ENCODE measurements at regions not wholly inside any gene's neighbourhood (a gene's known extent, or its start where the extent isn't known, plus 50 kb on each side); places are given as distances from the start of the nearest gene placed in this dataset.

DNA sequence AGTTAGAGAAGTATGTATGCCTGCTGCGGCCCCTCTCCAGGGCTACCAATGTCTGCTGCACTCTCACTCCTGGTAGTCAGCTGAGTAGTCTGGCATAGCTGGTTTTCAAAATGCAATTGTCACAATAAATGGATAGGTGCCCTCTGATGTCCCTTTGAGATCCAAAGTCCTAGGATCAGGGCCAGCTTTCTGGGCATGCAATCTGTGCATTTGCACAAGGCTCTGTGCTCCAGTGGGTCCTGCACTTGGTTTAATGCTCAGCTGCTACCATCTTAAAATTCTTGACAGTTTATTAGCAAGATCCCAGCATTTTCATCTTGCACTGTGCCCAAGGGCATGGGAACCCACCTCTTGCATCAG, 233.8 kb downstream of the LTN1 start:
- Histone ChIP-seq H2AFZ (replicated peaks) (no peak overlapping the region), H3K27me3 (no peaks in the 10 kb centered on the region), H3K79me2 (ENCODE audit: low read depth) (no peaks in the 10 kb centered on the region), H4K20me1 (ENCODE audit: low read depth) (no peaks in the 10 kb centered on the region), H3K4me1 (no peaks in the 10 kb centered on the region), H3K9me3 (ENCODE audit: low read depth) (no peaks in the 10 kb centered on the region), H3K4me3 (no peak overlapping the region), H3K9ac (no peak overlapping the region), H3K36me3 (no peaks in the 10 kb centered on the region), H3K27ac (no peak overlapping the region), H3K4me2 (no peak overlapping the region), H3F3A (ENCODE audit: low read depth) (no peaks in the 10 kb centered on the region)
- no peaks in the 10 kb centered on the region for H3K36me3 Mint-ChIP-seq
- H3K9me3 Mint-ChIP-seq, result peaks cover 2% of the 10 kb centered on the region
- no peak for DNase-seq (ENCODE audit: low spot score)
- no peak overlapping the region for H3K27ac Mint-ChIP-seq
- TF ChIP-seq EZH2 (IDR thresholded peaks at IDR 0.05) (no peak), EZH2phosphoT487 (IDR thresholded peaks at IDR 0.05) (no peak)
- TF ChIP-seq, protein P1, sequence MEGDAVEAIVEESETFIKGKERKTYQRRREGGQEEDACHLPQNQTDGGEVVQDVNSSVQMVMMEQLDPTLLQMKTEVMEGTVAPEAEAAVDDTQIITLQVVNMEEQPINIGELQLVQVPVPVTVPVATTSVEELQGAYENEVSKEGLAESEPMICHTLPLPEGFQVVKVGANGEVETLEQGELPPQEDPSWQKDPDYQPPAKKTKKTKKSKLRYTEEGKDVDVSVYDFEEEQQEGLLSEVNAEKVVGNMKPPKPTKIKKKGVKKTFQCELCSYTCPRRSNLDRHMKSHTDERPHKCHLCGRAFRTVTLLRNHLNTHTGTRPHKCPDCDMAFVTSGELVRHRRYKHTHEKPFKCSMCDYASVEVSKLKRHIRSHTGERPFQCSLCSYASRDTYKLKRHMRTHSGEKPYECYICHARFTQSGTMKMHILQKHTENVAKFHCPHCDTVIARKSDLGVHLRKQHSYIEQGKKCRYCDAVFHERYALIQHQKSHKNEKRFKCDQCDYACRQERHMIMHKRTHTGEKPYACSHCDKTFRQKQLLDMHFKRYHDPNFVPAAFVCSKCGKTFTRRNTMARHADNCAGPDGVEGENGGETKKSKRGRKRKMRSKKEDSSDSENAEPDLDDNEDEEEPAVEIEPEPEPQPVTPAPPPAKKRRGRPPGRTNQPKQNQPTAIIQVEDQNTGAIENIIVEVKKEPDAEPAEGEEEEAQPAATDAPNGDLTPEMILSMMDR (IDR thresholded peaks at IDR 0.05), result no peak
- no peak overlapping the region for H3K4me3 Mint-ChIP-seq
- H3K27me3 Mint-ChIP-seq (ENCODE audit: insufficient read depth, low read depth), result peaks cover 4% of the 10 kb centered on the region
- peaks cover 2% of the 10 kb centered on the region for H3K4me1 Mint-ChIP-seq

DNA sequence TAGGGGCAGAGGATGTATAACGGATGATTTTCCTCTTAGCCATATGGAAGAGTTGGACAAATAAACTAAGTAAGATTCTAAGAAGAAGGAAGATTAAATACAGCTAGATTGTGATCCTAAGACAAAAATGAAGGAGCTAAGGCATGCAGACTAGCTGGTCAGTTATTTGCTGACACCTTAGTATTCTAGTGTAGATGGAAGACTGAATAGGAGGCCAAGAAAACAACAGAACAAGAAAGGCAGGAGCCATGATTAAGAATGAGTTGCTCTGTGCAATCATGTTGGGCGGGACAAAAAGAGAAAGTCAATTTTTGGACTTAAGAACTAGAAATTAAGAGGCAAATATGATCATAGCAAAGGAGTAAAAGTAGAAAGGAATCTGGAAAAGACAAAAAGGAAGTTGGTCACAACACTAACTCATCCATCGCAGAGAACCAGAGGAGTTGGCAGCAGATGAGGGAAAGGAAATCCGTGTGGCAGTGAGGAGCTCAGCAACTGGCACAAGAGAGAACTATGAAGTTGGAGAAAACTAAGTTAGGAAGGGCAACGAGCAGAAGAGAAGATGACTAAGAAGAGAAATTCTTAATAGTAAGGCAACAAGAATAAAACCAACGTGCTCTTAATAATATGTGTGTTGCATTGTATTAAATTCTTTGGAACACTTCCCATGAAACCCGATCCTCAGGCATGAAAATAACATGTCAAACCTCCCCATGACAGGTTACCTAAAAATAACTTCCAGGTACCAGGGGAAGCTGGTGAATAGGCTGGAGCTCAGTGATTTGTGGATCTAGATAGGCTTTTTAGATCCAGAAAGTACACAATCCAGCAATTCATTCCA, 234.4 kb downstream of the LTN1 start:
- Histone ChIP-seq H3K4me2 (no peak overlapping the region), H3K9ac (no peak overlapping the region), H3K4me3 (no peak overlapping the region), H3K9me3 (ENCODE audit: low read depth) (no peaks in the 10 kb centered on the region), H3K4me1 (no peaks in the 10 kb centered on the region), H4K20me1 (ENCODE audit: low read depth) (no peaks in the 10 kb centered on the region), H3K27ac (no peak overlapping the region), H3F3A (ENCODE audit: low read depth) (no peaks in the 10 kb centered on the region), H3K79me2 (ENCODE audit: low read depth) (no peaks in the 10 kb centered on the region), H2AFZ (replicated peaks) (no peak overlapping the region), H3K27me3 (no peaks in the 10 kb centered on the region), H3K36me3 (no peaks in the 10 kb centered on the region)
- Mint-ChIP-seq H3K4me1 (peaks cover 4% of the 10 kb centered on the region), H3K27me3 (ENCODE audit: insufficient read depth, low read depth) (peaks cover 4% of the 10 kb centered on the region), H3K27ac (no peak overlapping the region), H3K36me3 (no peaks in the 10 kb centered on the region), H3K9me3 (peaks cover 3% of the 10 kb centered on the region), H3K4me3 (no peak overlapping the region)
- DNase-seq (ENCODE audit: low spot score), result no peak
- TF ChIP-seq EZH2 (IDR thresholded peaks at IDR 0.05) (no peak), EZH2phosphoT487 (IDR thresholded peaks at IDR 0.05) (no peak)
- TF ChIP-seq, protein P1 (IDR thresholded peaks at IDR 0.05), result no peak

DNA sequence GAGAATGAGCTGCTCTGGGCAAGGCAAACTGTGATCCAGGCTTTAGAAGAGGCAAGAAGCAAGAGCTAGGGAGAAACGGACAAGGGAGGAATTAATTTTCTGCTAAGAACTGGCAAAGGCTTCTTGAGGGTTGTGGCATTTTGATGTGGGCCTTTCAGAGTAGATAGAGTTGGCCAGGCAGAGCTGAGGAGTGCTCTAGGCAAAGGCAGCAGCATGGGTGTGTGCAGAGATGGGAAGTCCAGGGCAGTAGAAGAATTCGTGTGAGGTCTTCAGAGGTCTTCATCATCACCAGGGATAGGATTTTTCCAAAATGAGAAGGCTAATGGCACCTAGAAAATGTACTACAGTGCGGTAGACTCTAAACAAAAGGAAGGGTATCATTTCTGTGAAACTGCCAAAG, 237.8 kb downstream of the LTN1 start:
- H2AFZ ChIP-seq (replicated peaks), result no peak overlapping the region

More for the DNA sequence above, 237.8 kb downstream of the LTN1 start:
- no peak overlapping the region for H3K4me2 ChIP-seq
- H3K4me3 ChIP-seq, result no peak overlapping the region
- Mint-ChIP-seq H3K4me1 (peaks cover 4% of the 10 kb centered on the region), H3K27me3 (ENCODE audit: insufficient read depth, low read depth) (peaks cover 4% of the 10 kb centered on the region), H3K36me3 (no peaks in the 10 kb centered on the region), H3K27ac (no peak overlapping the region), H3K9me3 (peaks cover 3% of the 10 kb centered on the region), H3K4me3 (no peak overlapping the region)
- H3K4me1 ChIP-seq, result no peaks in the 10 kb centered on the region
- no peaks in the 10 kb centered on the region for H3K36me3 ChIP-seq
- H4K20me1 ChIP-seq (ENCODE audit: low read depth), result no peaks in the 10 kb centered on the region
- no peaks in the 10 kb centered on the region for H3F3A ChIP-seq (ENCODE audit: low read depth)
- DNase-seq (ENCODE audit: low spot score), result no peak
- no peaks in the 10 kb centered on the region for H3K79me2 ChIP-seq (ENCODE audit: low read depth)
- no peak overlapping the region for H3K27ac ChIP-seq
- no peak for TF ChIP-seq EZH2 (IDR thresholded peaks at IDR 0.05)
- TF ChIP-seq, protein P1 (IDR thresholded peaks at IDR 0.05), result no peak
- no peak for TF ChIP-seq EZH2phosphoT487 (IDR thresholded peaks at IDR 0.05)
- H3K9ac ChIP-seq, result no peak overlapping the region
- no peaks in the 10 kb centered on the region for H3K27me3 ChIP-seq
- no peaks in the 10 kb centered on the region for H3K9me3 ChIP-seq (ENCODE audit: low read depth)
